SH-SY5Y (cell line): ENCODE measurements at regions not wholly inside any gene's neighbourhood (a gene's known extent, or its start where the extent isn't known, plus 50 kb on each side); places are given as distances from the start of the nearest gene placed in this dataset.

Experiments
- GATA2 ChIP-seq: IDR thresholded peaks from 2 replicates; pipeline ENCODE4 v1.6.1; 2011; ENCODE audit warnings: mild to moderate bottlenecking, low read depth, low read length
- GATA3 ChIP-seq: IDR thresholded peaks from 2 replicates; pipeline ENCODE4 v1.6.1; 2011; ENCODE audit warnings: low read depth, mild to moderate bottlenecking, low read length, moderate library complexity

DNA sequence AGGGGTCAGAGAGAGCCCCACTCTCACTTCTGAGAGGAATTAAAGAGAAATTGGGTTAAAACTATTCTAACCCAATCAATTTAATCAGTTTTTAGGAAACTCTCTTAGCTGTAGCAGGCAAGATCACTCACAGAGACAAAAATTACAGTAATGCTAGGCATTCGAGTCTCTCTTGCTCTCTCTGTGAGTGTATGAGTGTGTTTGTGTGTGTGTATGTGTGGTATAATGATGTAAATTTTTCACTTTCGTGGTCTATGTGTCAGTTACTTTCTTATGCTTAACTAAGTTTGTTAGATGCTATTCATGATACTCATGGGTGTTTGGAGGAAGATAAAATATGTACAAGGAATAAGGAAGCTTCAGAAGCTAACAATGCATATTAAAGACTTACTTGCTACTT lies 131.3 kb downstream of the FASLG start:
- TF ChIP-seq GATA2 (no peak), GATA3 (no peak)
